Spleen (tissue), 7 donors: ENCODE measurements at regions not wholly inside any gene's neighbourhood (a gene's known extent, or its start where the extent isn't known, plus 50 kb on each side); places are given as distances from the start of the nearest gene placed in this dataset.

Experiments used
- POLR2A ChIP-seq, 3 donors: fragments of 450-650 bp; IDR thresholded peaks; one replicate each; pipeline ENCODE4 v1.5.1; 2017; ENCODE audit warnings: antibody characterized with exemption in 3 of 3, mild to moderate bottlenecking in 1 of 3
- POLR2AphosphoS5 ChIP-seq, 3 donors: sonication (generic); formaldehyde crosslinking; IDR thresholded peaks; one replicate each; pipeline ENCODE4 v1.5.1; 2017; ENCODE audit warnings: antibody characterized with exemption in 3 of 3
- TF ChIP-seq, protein P1 (sequence below), 11 experiments: fragments of 200-600 bp in 7 of 11; fragments of 450-650 bp in 4 of 11; sonication (generic) in 4 of 11; IDR thresholded peaks in 8 of 11; conservative IDR thresholded peaks in 3 of 11; 1 replicate in 7 of 11; 2 replicates in 4 of 11; pipeline versions ENCODE4 v1.4.0 to v1.8.0; 2016 to 2021; ENCODE audit warnings: antibody characterized with exemption in 11 of 11, inconsistent platforms in 4 of 11, mild to moderate bottlenecking in 1 of 11
- donor health status: DM: no; HTN: no; CAD: no; lungs with moderate emphysema.
- donor health status: DM: no; HTN: no; CAD: no.
- donor health status: DM: no; HTN: no; CAD: no.

DNA sequence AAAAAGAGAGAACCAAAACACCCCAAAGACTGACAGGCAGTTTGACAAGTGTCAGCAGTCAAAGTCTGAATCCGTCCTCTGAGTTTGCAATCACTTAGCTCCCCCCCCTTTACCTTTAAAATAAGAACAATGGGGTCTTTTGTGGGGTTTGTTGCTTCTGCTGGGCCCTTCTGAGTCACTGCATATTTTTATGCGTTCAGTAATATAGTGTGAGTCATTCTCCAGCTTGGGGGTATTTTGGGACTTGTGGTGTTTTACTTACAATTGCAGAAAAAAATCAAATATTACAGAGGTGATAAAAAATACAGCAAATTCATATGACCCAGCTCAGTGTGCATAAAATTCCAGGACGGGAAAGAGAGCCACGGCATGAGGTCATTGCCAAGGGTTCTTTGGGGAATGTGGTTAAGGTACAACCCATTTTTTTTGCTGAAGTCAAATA, 120.1 kb downstream of the CYLD start:
- TF ChIP-seq, protein P1, sequence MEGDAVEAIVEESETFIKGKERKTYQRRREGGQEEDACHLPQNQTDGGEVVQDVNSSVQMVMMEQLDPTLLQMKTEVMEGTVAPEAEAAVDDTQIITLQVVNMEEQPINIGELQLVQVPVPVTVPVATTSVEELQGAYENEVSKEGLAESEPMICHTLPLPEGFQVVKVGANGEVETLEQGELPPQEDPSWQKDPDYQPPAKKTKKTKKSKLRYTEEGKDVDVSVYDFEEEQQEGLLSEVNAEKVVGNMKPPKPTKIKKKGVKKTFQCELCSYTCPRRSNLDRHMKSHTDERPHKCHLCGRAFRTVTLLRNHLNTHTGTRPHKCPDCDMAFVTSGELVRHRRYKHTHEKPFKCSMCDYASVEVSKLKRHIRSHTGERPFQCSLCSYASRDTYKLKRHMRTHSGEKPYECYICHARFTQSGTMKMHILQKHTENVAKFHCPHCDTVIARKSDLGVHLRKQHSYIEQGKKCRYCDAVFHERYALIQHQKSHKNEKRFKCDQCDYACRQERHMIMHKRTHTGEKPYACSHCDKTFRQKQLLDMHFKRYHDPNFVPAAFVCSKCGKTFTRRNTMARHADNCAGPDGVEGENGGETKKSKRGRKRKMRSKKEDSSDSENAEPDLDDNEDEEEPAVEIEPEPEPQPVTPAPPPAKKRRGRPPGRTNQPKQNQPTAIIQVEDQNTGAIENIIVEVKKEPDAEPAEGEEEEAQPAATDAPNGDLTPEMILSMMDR (IDR thresholded peaks at IDR 0.05 in 8 of 11, conservative IDR thresholded peaks at IDR 0.05 in 3 of 11): no peak
- TF ChIP-seq POLR2AphosphoS5 (IDR thresholded peaks at IDR 0.05) (no peak), POLR2A (IDR thresholded peaks at IDR 0.05) (no peak)
